ENCODE measurements at regions not wholly inside any gene's neighbourhood (a gene's known extent, or its start where the extent isn't known, plus 50 kb on each side); places are given as distances from the start of the nearest gene placed in this dataset.

- TF ChIP-seq EZH2 (IDR thresholded peaks at IDR 0.05; ENCODE audit: insufficient read depth, poor library complexity, severe bottlenecking) (no peak), EZH2phosphoT487 (IDR thresholded peaks at IDR 0.05; ENCODE audit: insufficient read depth, low read depth) (no peak)
These were observed 2294.4 kb downstream of the TP53TG3F start for GRCh38 chr16:35753559-35754390.

All from GM23248 (cell line).